HFFc6 (cell line): ENCODE measurements at regions not wholly inside any gene's neighbourhood (a gene's known extent, or its start where the extent isn't known, plus 50 kb on each side); places are given as distances from the start of the nearest gene placed in this dataset.

ENCODE experiments used
- DNase-seq: peaks from one replicate; pipeline ENCODE4 v3.0.0-alpha.2; 2018
- H3K27ac Mint-ChIP-seq: 2 replicates; pipeline ENCODE4 v1.8.0; 2020; ENCODE audit warnings: mild to moderate bottlenecking, mixed read lengths
- H3K27me3 Mint-ChIP-seq: 2 replicates; pipeline ENCODE4 v1.8.0; 2021; ENCODE audit warnings: mild to moderate bottlenecking, moderate library complexity, mixed read lengths; ENCODE audit not compliant: insufficient read depth
- H3K36me3 Mint-ChIP-seq: 2 replicates; pipeline ENCODE4 v1.8.0; 2021; ENCODE audit warnings: low read depth, mixed read lengths
- H3K4me1 Mint-ChIP-seq: 2 replicates; pipeline ENCODE4 v1.8.0; 2020; ENCODE audit warnings: low read depth, mixed read lengths
- H3K4me3 Mint-ChIP-seq: 2 replicates; pipeline ENCODE4 v1.8.0; 2020; ENCODE audit warnings: mild to moderate bottlenecking, moderate library complexity, mixed read lengths
- H3K9me3 Mint-ChIP-seq: 2 replicates; pipeline ENCODE4 v1.8.0; 2020; ENCODE audit warnings: mild to moderate bottlenecking, mixed read lengths
- CTCF ChIP-seq: fragments of 200-600 bp; sonication (generic); IDR thresholded peaks from 2 replicates; pipeline ENCODE4 v1.5.0; 2021; ENCODE audit warnings: antibody characterized with exemption, mild to moderate bottlenecking

DNA sequence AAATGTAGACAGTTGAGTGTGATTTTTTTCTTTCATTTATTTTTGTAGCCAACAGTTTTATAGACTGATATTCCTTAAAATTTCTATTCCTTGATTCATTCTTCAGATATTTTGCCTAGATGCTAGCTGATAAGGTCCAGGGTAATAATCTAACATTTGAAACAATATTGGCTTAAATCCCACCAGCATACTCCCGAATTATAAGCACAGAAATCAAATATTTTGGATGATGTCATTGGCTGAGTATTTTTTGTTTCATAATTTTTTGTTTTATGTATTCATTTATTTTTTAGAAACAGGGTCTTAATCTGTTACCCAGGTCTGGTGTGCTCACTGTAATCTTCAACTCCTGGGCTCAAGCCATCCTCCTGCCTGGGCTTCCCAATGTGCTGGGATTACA, 88.4 kb downstream of the ISL1 start:
- Mint-ChIP-seq H3K27ac (no peak overlapping the region), H3K4me3 (no peak overlapping the region), H3K9me3 (no peaks in the 10 kb centered on the region; the same call in 1 of the 2 replicates), H3K36me3 (no peaks in the 10 kb centered on the region), H3K4me1 (peaks cover 15% of the 10 kb centered on the region; the same call in 1 of the 2 replicates), H3K27me3 (peaks cover 2% of the 10 kb centered on the region; the same call in 1 of the 2 replicates)
- no peak for DNase-seq
- no peak for TF ChIP-seq CTCF

DNA sequence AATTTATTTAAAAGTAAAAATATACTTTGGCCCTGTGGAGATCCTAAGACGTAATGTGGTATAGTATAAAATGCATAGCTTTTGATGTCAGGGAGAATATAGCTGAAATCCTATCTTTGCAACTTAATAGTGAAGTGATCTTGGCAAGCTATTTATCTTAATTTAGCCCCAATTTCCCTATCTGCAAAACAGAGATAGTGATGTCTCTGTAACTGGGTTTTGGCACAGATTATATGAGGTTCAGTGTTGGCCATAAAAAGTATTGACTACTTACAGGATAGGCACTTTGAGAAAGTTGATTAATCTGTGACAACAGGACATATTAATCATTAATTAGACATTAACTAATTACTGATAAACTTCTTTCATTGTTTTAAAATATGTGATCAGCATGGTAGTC, 89.2 kb downstream of the ISL1 start:
- no peak for TF ChIP-seq CTCF
- Mint-ChIP-seq H3K9me3 (no peaks in the 10 kb centered on the region; the same call in 1 of the 2 replicates), H3K27me3 (peaks cover 2% of the 10 kb centered on the region; the same call in 1 of the 2 replicates), H3K4me3 (no peak overlapping the region), H3K36me3 (no peaks in the 10 kb centered on the region), H3K4me1 (peaks cover 15% of the 10 kb centered on the region; the same call in 1 of the 2 replicates), H3K27ac (no peak overlapping the region)
- no peak for DNase-seq

DNA sequence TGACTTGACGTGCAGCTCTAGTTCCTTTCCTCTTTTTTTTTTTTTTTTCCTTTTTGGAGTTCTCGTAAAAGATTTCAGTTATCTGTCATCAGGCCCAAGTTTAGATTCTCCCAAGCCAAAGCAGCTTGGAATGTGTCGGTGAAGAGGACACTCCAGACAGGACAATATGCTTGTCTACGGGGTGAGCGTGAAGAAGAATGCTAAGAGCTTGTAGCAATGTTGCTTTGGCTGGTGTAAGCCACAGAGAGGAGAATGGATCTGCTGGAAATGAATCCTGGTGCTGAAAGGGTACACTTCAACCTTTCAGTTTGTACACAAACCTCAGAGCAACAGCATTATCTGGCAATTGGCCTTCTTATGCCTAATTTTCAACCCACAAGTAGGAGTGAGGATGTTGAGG, 92.4 kb downstream of the ISL1 start:
- no peaks in the 10 kb centered on the region; the same call in 1 of the 2 replicates for H3K27me3 Mint-ChIP-seq
- H3K27ac Mint-ChIP-seq: no peak overlapping the region
- H3K36me3 Mint-ChIP-seq: no peaks in the 10 kb centered on the region
- H3K9me3 Mint-ChIP-seq: no peaks in the 10 kb centered on the region; the same call in 1 of the 2 replicates
- no peak for DNase-seq
- H3K4me1 Mint-ChIP-seq: peaks cover 6% of the 10 kb centered on the region; the same call in 1 of the 2 replicates
- no peak overlapping the region for H3K4me3 Mint-ChIP-seq
- TF ChIP-seq CTCF: no peak

GRCh38 chr5:51476431-51476830, 93.2 kb downstream of the ISL1 start:
- peaks cover 4% of the 10 kb centered on the region; the same call in 1 of the 2 replicates for H3K4me1 Mint-ChIP-seq
- H3K27me3 Mint-ChIP-seq: no peaks in the 10 kb centered on the region; the same call in 1 of the 2 replicates
- DNase-seq: no peak
- no peak overlapping the region for H3K27ac Mint-ChIP-seq
- H3K9me3 Mint-ChIP-seq: no peaks in the 10 kb centered on the region; the same call in 1 of the 2 replicates
- TF ChIP-seq CTCF: no peak
- no peaks in the 10 kb centered on the region for H3K36me3 Mint-ChIP-seq
- no peak overlapping the region for H3K4me3 Mint-ChIP-seq

DNA sequence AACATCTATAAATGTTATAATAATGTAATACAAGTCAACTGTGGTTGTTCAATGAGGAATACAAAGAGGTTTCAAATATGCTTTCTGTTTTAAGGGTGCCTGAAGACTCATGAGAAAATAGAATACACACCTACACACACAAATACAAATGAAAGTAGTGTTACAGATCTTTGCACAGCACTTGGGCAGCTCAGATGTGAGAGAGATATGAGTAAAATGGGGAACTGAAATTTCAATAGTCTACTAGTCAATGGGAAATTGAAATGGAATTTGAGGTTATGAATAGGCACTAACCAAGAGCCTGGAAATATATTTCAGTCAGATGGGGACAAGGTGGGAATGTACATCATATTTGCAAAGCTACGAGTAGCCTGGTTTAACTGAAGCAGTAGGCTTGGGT, 96.6 kb downstream of the ISL1 start:
- Mint-ChIP-seq H3K27ac (no peak overlapping the region), H3K27me3 (peaks cover 1% of the 10 kb centered on the region), H3K4me3 (no peak overlapping the region), H3K9me3 (no peaks in the 10 kb centered on the region; the same call in 1 of the 2 replicates), H3K36me3 (no peaks in the 10 kb centered on the region), H3K4me1 (peaks cover 26% of the 10 kb centered on the region; the same call in 1 of the 2 replicates)
- DNase-seq: no peak
- no peak for TF ChIP-seq CTCF
